H1 (cell line): ENCODE measurements at regions not wholly inside any gene's neighbourhood (a gene's known extent, or its start where the extent isn't known, plus 50 kb on each side); places are given as distances from the start of the nearest gene placed in this dataset.

Experiments
- EP300 ChIP-seq, 2 experiments: IDR thresholded peaks; 1 replicate in 1 of 2; 2 replicates in 1 of 2; pipeline ENCODE4 v1.6.1; 2011 to 2012; ENCODE audit warnings: low read depth in 2 of 2, low read length in 2 of 2, mild to moderate bottlenecking in 2 of 2, borderline replicate concordance in 1 of 2, inconsistent platforms in 1 of 2, moderate library complexity in 1 of 2
- JUND ChIP-seq: IDR thresholded peaks from 2 replicates; pipeline ENCODE4 v1.6.1; 2011; ENCODE audit warnings: mild to moderate bottlenecking, improper control_type of control experiment, low read length
- TF ChIP-seq, protein P1 (sequence below), 3 experiments: IDR thresholded peaks; 1 replicate in 2 of 3; 2 replicates in 1 of 3; pipeline versions ENCODE4 v1.5.1 to v1.6.1; 2011; ENCODE audit warnings: low read length in 3 of 3, mild to moderate bottlenecking in 3 of 3, inconsistent platforms in 2 of 3, low read depth in 1 of 3, moderate library complexity in 1 of 3; ENCODE audit not compliant: insufficient read depth in 1 of 3; ENCODE audit errors: control extremely low read depth in 1 of 3

DNA sequence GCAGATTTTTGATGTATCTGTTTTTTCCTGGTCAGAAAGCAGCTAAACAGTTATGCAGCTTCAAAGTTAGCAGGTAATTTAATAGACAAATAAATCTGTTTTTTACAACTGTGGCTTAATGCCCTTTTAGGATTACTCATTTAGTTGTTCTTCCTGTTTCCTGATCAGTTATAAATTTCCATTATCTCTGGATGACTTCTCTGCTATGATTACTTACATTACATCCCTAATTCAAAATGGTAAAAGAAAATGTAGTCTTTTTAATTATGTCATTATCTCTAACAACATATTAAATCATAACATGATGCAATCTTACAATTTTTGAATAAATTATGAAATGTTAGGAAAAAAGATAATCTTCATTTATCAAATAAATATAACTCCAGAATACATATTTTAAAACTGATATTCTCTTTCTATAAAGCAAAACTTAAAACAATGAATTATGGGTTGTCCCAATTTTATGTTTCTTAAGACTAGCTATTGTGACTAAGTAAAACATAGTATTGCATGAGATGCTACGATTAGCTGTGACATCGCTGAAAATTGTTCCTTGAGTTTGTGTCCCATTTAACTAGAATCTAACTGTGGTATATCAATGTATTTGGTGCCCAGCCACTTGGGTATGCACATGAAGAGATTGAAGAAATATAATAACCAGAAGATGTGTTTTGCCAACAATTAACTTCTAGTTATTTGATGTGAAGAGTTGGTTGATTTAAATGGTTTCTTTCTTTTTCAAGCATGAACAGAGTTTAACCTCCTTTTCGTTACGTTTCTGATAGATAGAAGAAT is 605.3 kb upstream of the SPRY2 start:
- TF ChIP-seq, protein P1, sequence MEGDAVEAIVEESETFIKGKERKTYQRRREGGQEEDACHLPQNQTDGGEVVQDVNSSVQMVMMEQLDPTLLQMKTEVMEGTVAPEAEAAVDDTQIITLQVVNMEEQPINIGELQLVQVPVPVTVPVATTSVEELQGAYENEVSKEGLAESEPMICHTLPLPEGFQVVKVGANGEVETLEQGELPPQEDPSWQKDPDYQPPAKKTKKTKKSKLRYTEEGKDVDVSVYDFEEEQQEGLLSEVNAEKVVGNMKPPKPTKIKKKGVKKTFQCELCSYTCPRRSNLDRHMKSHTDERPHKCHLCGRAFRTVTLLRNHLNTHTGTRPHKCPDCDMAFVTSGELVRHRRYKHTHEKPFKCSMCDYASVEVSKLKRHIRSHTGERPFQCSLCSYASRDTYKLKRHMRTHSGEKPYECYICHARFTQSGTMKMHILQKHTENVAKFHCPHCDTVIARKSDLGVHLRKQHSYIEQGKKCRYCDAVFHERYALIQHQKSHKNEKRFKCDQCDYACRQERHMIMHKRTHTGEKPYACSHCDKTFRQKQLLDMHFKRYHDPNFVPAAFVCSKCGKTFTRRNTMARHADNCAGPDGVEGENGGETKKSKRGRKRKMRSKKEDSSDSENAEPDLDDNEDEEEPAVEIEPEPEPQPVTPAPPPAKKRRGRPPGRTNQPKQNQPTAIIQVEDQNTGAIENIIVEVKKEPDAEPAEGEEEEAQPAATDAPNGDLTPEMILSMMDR (IDR thresholded peaks at IDR 0.05; ENCODE audit: control extremely low read depth in 1 of 3, insufficient read depth in 1 of 3, low read depth in 1 of 3, low read length in 3 of 3), result no peak
- no peak for TF ChIP-seq EP300 (IDR thresholded peaks at IDR 0.05; ENCODE audit: borderline replicate concordance in 1 of 2, low read depth in 2 of 2, low read length in 2 of 2)
- no peak for TF ChIP-seq JUND
